Tibial nerve (tissue), 3 donors: ENCODE measurements at regions not wholly inside any gene's neighbourhood (a gene's known extent, or its start where the extent isn't known, plus 50 kb on each side); places are given as distances from the start of the nearest gene placed in this dataset.
"Not testable (repeated sequence)": the region's sequence is repeated elsewhere in the genome, so short reads cannot be mapped to it uniquely, and the experiment has no call there.

ENCODE experiments used
- CTCF ChIP-seq, 5 experiments: fragments of 200-600 bp in 3 of 5; fragments of 450-650 bp in 2 of 5; sonication (generic) in 3 of 5; IDR thresholded peaks; one replicate each; pipeline ENCODE4 v1.5.1; 2016 to 2019; ENCODE audit warnings: antibody characterized with exemption in 5 of 5, mild to moderate bottlenecking in 3 of 5, moderate library complexity in 2 of 5
- POLR2A ChIP-seq, 2 donors: fragments of 450-650 bp; IDR thresholded peaks; one replicate each; pipeline ENCODE4 v1.6.1; 2017; ENCODE audit warnings: antibody characterized with exemption in 2 of 2, mild to moderate bottlenecking in 2 of 2, moderate library complexity in 2 of 2

GRCh38 chr7:65519751-65520150 is 146.1 kb downstream of the ZNF92 start:
- not testable (repeated sequence) for TF ChIP-seq CTCF, POLR2A (IDR thresholded peaks at IDR 0.05)
